ENCODE measurements at regions not wholly inside any gene's neighbourhood (a gene's known extent, or its start where the extent isn't known, plus 50 kb on each side); places are given as distances from the start of the nearest gene placed in this dataset.

DNA sequence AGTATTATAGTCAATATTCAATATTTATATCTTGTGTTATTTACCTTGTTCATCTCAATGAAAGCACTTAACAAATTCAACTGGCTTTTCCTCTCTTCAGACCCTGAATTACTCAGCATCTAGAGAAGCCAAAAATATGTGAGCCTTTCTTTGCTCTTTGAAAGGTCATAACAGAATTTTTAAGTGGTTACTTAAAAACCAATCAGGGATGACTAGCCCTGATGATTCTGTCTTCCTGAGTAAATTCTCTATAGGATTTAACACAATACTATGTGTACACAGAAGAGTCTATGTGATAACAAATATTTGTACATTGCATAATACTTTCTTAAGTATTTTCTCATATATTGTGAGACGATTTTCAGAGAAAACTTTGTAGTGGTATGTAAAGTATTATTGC, 546.3 kb downstream of the MAT2B start:
- no peak for DNase-seq

DNA sequence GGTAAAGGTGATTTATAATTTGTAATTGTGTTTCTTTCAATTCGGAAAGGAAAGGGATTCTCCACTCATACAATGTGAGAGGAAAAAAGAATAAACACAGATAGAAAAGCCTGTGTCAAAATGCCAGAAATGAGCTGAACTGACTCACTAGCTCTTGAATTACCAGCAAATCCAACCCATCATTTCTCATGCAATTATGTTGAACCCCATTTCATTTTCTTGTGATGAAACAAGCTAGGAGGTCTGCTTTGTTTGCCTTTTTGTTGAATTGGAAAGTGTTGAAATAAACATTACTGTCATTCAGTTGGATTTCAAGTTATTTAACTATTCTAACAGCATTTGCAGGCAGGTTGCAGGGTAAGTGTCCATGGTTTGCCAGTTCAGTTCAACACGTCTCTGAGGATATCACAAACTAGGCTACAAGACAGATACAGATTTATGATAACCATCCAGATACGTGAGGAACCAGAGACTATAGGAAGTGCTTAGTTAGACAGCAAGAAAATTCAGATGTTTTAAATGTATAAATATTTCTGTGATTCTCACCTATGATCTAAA, 547.2 kb downstream of the MAT2B start:
- no peak for DNase-seq

DNA sequence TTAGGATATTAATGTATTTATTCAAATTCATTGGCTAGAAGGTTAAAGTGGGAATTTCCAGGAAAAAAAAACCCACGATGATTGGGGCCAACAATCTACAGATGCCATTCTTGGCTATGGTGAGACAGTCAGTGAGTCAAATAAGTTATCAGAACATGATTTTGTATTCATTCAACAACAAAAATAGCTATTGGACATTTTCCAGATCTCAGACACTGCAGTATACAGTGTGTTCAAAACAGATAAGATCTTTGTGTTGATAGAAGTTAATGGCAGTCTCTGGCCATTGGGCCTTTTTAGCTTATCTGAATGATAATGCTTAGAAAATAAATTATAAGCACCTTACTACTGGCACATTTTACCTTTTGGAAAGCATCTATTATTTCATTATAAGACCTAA, 547.7 kb downstream of the MAT2B start:
- no peak for DNase-seq

DNA sequence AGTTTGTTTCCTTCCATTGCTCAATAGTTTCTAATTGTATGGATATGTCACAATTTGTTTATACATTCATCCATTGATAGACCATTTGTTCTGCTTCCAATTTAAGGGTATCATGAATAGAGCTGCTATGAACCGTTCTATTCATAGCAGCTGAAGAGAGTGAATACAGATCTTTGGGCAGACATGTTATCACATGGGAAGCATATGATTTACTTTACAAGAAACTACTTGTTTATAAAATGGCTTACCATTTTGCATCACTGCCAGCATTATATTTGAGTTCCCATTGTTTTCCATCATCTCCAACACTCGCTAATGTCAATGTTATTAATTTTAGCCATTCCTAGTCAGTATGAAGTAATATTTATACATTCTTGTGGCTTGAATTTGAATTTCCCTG, 549.0 kb downstream of the MAT2B start:
- no peak for DNase-seq

DNA sequence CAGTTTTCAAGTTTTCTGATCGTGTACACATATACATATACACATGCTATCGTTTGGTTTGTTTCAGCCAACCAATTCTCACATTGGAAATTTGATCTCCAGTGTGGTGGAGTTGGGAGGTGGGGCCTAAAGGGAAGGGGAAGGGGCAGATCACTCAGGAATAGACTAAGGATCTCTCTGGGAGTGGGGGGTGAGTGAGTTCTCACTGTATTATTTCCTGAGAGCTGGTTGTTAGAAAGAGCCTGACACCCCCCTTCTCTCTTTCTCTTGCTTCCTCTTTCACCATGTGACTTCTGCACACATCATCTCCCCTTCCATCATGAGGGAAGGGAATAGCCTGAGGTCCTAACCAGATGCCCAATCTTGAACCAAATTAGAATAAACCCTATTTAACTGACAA, 551.7 kb downstream of the MAT2B start:
- DNase-seq, result no peak

DNA sequence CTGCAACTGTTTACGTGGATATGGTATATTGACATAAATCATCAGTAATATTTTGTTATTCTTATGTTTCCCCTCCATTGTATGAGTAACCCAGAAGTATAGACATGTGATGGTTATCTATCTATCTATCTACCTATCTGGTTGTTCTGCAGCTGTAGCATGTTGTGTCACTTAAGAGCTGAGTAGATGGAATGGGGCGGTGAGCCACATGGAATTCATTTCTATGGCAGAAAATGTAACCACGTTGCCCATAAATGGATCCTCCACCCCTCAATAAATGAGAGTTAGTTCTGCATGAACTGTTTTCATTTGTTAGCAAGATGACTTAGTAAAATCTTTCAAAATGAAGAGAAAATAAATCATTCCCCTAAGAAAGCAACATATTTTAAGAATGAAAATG, 553.2 kb downstream of the MAT2B start:
- DNase-seq, result no peak

DNA sequence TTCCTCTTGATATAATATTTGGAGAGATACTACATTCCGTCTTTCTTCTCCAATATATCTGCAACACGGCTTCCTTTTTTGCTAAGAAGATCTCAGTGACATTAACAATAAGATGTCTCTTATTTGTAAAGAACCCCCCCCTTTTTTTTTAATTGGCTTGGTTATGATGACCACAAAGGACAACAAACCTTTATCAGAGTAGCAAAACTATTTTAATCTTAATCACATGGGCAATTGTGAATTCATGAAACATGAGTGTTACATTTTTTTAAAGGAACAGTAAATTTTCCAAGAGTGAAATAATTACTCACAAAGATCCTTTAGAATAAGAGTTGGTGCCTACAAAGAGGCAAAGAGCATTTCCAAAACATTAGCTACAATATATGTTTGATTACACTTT, 554.1 kb downstream of the MAT2B start:
- DNase-seq, result no peak

DNA sequence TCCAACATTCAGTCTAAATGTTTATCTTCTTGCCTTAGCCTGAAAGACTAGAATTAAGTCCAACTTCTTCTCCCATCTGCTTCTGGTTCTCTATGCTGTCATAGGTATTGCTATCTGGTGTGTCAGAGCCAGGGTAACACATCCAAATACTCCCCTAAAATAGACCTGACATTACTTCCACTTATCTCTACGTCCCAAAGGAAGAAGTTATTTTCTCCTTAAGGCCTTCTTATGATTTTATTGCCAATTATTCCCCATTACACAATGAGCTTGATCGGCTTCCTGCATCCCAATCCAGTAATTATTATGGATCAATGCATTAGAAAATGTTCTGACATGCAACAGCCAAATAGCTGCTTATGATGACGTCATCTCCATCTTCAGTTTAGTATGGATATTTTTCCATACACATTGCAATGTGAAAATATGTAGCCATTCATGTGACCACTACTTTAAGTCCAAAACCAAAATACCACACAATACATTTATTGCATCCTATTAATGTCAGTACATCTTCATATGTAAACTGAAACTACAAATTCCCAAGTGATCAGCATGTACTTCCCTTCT, 555.5 kb downstream of the MAT2B start:
- DNase-seq, result no peak

DNA sequence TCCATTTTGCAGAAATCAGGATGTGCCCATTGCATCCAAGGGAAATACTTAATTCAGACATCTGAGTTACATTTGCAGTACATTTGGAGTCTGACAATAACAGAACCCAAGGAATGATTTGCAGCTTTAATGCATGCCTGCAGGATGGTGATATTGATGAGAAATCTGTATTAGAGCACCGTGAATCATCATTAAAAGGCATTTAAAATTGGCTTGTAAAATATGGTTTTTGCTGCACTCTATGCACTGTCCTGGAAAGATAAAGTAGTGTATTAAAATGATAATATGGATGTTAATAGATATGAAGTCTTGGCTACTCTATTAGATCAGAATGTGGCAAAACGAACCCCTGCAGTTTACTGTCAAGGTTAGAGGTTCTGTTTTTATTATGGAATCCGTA, 556.9 kb downstream of the MAT2B start:
- no peak for DNase-seq

DNA sequence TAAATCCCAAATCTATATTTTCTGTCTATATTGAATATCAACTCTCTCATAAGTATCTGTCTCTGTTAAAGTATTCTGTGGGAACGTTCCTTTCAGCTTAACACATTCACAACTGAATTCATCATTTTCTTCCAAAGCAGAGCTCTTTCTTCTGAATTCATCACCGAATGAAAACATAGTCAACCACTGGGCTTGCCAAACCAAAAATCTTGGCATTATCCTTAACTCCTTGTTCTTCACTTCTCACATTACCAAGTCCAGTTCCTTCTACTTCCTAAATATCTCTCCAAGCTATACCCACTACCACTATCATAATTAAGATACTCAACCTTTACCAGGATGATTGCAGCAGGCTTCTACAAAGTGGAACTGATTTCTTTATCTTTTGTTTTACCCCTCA, 559.8 kb downstream of the MAT2B start:
- no peak for DNase-seq

DNA sequence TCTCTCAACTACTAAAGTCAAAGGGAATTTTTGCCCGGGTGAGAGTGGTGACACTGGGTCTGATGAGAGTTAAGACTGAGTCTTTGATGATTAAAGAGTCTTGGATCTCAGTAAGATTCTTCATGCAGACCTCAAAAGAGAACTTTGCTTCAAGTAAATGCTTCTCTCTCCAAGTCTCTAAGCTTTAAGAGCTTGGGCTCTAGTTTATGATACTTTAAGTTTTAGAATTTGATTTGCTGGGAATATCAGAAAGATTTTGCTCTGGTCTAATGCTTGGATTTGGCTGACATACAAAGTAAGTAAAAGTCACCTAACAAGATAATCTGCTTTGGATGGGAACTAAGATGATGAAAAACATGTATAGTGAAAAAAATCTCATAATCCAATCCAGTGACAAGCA, 566.3 kb downstream of the MAT2B start:
- DNase-seq, result no peak

DNA sequence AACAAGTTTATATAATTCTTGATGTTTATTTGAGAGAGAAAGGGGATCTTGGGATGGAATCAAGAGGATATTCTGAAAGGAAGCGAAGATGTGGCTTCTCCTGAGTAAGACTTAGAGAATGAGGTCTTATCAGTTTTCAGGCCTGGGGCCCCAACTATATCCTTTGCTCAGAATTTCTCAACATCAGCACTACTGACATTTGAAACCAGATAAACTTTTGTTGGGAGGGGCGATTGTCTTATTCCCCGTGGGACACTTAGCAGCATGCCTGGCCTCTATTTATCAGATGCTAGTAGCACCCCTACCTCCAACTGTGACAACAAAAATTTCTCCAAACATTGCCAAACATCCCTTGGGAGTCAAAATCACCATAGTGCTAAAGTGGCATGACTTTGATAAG, 567.7 kb downstream of the MAT2B start:
- no peak for DNase-seq

DNA sequence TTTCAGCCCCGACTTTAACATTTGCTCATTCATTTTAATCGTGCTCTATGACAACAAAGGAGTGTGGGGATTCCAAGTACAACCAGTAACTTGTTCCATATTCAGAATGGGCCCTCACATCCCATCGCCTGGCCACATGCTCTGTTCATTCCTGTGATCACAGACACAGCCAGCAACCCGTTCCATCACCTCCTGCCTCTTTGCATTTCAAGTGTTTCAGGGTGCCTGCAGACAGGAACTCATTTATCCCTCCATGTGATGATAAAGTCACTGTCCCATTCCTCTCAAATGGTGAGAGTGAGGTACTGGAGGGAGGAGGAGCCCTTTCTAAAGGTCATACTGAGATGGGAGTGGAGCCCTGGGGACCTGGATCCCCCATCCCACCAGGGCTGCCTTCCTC, 571.1 kb downstream of the MAT2B start:
- DNase-seq, result no peak

DNA sequence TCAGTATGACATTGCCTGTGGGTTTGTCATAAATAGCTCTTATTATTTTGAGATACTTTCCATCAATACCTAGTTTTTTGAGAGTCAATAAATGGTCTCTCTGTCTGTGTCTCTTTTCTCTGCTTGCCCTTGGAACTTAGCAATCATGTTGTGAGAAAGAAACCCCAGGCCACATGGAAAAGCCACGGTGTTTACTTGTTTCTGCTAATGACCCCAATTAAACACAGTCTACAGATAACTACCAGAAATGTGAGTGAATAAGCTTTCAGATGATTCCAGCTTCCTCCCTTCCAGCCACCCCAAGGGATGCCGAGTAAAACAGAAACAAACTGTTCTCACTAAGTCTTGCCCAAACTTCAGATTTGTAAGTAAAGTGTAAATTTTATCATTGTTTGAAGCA, 584.9 kb downstream of the MAT2B start:
- DNase-seq, result no peak

DNA sequence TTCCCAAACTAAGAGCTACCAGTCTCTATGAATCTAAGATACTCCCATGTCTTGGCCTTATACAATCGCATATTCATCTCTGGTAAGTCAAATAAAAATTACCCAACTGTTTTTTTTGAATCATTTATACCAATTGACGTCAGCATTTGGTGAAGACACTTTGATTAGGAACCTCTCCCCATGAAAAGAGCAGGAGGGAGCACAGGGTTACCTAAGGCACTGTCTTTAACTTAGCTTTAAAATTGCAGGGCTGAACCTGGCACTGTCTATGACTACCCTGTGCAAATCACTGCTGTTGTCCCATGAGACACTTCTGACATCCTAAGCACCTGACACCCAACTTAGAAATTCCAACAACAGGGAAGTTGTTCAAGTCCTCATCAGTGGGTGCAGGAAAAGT, 586.4 kb downstream of the MAT2B start:
- no peak for DNase-seq

DNA sequence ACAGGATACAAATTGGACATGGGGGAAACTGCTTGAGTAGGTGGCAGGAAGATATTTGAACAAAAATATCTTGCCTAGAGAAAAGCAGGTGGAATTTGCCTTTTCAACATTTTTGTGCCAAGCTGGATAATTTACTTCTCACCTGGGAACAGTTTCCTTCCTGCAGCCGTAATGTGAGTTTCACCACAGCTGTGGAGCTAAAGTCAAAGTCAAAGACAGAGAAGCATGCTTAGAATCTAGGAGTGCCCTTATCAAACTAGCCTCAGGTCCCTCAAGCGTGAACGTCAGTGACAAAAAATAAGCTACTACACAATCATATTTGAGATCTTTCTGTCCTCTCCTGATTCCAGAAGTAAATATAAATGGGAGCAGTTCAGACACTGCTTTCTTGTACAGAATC, 588.9 kb downstream of the MAT2B start:
- DNase-seq, result no peak

DNA sequence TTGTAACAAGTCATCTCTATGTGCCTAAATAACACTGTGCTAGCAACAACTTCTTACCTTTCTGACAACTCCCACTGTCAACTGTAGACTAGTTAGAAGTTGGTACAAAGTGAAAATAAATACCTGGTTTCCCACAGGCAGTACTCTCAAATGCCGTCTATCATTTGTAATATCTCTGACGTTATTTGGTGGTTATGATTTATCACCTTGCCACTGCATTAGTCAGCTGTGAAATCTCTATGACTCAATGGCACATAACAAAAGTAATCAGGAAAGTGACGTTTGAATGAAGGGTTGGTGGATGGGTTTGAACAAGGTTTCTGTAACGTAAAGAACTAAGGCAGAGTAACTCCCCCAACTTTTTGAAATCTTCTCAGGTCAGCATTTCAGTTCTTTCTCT, 592.3 kb downstream of the MAT2B start:
- no peak for DNase-seq

DNA sequence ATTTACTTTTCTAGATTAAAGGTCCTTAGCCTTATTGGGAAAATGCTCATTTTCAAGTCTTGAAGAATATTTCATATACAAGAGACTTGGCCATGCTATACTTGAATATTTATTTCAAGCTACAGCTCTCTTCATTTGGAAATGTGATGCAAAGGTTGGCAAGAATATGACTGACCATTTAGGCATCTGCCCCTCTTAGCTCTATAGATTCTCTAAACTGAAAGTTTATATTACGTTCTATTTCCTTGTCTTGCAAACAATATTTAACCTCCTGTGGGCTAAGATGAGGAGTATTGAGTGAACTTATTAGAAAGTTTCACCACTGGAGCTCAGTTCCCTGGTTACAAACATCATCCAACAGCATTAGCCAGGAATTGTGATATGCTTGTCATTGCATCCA, 593.1 kb downstream of the MAT2B start:
- DNase-seq, result no peak

DNA sequence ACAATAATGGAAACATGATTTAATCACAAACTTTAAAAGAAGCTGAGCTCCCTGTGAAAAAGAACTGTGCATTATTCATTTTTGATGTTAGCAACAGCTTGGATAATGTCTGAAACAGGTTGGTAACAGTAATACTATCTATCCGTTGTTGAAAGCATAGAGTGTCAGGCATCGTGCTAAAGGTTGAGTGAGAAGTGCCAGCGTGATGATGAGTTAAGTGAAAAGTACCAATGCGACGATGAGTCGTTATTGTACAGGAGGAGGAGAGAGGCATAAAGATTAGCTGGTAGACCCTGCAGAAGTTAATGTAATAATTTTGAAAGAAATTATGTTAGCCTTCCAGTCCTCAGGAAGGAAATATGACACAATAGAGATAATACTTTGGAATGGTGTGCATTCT, 593.6 kb downstream of the MAT2B start:
- no peak for DNase-seq

DNA sequence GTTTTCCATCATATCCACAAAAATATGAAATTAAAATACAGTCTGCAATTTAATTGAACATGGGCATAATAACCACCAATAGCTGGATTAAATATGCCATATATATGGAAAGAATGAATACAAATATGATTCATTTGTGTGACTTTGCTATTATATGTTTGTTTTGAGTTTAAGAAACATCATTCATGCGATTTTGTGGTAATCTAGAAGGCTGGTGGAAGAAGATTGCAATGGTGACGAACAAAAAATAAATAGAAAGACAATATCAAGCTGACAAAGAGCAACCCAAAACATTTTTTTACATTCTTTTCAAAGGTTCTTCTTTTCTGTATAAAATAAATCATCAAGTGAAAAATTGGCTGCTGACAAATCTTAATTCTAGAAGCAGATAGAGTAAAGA, 610.0 kb downstream of the MAT2B start:
- DNase-seq, result no peak

DNA sequence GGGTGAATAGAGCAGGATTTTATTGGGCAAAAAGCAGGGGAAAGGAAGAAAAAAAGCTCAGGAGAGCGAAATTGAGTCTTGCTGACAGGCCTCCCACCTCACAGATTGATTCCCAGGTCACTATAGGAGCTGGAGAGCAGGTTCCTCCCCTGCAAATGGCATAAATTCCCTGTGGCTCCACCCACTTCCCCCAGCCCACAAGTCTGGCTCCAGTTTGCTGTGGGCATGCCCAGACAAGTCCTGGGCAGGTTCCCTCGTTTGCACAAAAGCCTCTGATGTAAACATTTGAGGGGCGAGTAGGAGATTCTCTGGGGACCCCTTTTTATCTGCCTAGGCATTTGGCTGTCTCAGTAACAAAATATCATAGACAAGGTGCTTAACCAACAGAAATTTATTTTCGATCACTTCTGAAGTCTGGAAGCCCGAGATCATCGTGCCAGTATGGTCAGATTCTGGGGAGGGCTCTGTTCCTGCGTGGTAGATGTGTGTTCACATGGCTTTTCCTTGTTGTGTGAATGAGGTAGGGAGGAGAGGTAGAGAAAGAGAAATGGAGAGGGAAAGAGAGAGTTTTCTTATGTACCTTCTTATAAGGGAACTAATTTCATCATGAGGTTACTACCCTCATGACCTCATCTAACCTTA, 614.5 kb downstream of the MAT2B start:
- no peak for DNase-seq

DNA sequence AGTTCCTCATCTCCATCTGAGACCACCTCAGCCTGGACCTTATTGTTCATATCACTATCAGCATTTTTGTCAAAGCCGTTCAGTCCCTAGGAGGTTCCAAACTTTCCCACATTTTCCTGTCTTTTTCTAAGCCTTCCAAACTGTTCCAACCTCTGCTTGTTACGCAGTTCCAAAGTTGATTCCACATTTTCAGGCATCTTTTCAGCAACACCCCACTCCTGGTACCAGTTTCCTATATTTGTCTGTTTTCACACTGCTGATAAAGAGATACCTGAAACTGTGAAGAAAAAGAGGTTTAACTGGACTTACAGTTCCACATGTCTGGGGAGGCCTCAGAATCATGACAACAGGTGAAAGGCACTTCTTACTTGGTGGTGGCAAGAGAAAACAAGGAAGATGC, 622.1 kb downstream of the MAT2B start:
- DNase-seq, result no peak

DNA sequence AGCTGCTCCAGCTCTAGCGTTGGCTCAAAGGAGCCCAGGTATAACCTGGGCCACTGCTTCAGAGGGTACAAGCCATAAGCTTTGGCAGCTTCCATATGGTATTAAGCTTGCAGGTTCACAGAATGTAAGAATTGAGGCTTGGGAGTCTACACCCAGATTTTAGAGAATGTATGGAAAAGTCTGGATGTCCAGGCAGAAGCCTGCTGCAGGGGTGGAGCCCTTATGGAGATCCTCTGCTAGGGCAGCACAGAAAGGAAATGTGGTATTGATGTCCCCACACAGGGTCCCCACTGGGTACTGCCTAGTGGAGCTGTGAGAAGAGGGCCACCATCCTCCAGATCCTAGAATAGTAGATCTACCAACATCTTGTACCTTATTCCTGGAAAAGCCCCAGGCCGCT, 626.9 kb downstream of the MAT2B start:
- DNase-seq, result no peak

DNA sequence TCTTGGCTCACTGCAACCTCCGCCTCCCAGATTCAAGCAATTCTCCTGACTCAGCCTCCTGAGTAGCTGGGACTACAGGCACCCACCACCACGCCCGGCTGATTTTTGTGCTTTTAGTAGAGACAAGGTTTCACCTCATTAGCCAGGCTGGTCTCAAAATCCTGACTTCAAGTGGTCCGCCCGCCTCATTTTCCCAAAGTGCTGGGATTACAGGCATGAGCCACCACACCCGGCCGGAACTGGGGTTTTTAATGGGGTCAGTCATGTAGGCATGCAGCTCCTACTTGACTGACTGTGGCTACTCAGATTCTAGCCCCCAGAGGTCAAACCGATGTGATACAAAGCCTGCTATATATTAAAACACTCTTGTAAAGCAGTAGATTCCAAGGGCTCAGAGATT, 631.7 kb downstream of the MAT2B start:
- DNase-seq, result no peak

DNA sequence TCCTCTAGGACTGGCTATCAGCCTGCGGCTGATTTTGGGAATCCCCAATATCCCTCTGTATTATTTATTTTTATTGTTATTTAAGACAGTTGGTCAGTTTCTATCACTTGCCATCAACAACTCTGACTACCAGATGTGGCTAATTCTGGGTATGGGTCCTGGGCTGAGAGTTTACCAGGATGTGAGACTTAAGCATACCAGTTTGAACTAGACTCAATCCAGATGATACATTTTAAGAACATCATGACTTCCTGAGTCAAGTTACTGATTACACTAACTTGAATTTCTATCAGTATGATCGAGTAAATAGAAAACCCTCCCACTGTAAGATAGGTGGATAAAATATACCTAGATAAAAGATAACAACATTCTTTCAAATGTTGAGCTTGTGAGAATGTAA, 634.0 kb downstream of the MAT2B start:
- no peak for DNase-seq

Data from activated CD4-positive, alpha-beta T cell treated with anti-CD3 and anti-CD28 coated beads for 1 hour (primary cell).